Activated naive CD4-positive, alpha-beta T cell treated with anti-CD3 and anti-CD28 coated beads, Interleukin-2, amount 50 U/mL, for 16 hours (primary cell): ENCODE measurements at regions not wholly inside any gene's neighbourhood (a gene's known extent, or its start where the extent isn't known, plus 50 kb on each side); places are given as distances from the start of the nearest gene placed in this dataset.

Source experiments
- DNase-seq: peaks from one replicate; pipeline ENCODE4 v3.0.0-alpha.2; 2020

GRCh38 chr1:83718338-83718737 lies 280.6 kb downstream of the TTLL7 start:
- DNase-seq = no peak

- no peak for DNase-seq
Observed at GRCh38 chr1:83717785-83718184, 281.1 kb downstream of the TTLL7 start.

DNA sequence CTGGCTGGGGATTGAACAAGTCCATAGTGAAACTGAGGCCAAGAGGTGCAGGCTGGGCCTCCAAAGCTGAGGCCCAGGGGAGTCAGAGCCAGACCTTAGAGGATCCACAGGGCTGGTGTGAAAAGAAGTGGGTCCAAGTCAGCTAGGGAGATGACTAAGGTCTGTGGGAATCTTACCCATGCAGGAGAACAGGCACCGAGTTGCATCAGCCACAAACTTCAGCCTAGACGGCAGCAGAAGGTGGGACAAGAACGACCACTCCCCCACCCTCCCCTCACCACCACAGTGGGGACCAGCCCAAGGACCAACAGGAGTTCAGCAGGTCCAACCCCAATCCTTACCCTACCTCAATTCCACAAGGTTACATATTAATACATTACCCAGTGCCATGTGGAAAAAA lies 282.3 kb downstream of the TTLL7 start:
- DNase-seq = no peak

GRCh38 chr1:83715550-83715949 lies 283.4 kb downstream of the TTLL7 start:
- DNase-seq = no peak

DNA sequence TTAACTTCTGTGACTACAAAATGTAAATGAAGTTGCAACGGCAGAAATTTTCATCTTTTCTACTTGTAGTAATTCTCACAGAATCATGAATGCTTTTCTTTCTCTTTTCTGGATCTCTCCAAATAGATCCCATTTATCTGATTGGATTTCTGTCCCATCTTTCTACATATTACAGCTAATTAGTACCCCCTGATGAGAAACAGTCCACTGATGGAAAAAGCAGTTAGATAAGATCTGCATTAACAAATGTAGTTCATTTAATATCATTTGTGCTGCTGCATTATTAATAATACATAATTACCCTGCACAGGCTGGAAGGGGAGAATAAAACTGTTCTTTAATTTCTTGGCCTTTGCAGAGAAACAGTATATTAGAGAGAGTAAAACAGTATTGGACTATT lies 289.3 kb downstream of the TTLL7 start:
- no peak for DNase-seq

DNA sequence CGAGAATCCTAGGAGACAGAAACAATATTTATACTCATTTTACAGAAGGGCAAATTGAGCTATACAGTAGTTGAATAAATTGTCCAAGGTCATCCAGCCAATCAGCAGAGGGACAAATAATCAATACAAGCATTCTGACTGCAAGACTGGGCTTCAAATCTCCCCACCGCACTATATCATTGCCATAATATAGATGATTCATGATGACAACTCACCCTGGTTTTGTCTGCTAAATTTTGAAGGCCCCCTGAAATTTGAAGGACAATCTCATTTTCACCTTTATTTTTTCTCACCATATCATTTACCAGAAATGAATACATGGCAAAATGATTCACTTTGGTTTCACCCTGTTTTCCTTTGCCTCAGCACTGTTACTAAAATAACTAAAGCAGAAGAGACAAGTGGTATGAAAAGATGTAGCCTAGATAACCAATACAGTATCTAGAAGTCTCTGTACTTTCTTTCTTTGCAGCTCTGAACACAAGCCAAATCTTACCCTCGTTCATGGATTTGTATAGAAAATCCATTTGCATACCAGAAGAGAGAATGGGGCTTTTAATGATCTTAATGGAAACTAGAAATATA lies 292.5 kb downstream of the TTLL7 start:
- DNase-seq = no peak

- DNase-seq = no peak
Observed at GRCh38 chr1:83705091-83705490, 293.8 kb downstream of the TTLL7 start.

- DNase-seq = no peak
Observed at GRCh38 chr1:83704350-83704749, 294.6 kb downstream of the TTLL7 start.

DNA sequence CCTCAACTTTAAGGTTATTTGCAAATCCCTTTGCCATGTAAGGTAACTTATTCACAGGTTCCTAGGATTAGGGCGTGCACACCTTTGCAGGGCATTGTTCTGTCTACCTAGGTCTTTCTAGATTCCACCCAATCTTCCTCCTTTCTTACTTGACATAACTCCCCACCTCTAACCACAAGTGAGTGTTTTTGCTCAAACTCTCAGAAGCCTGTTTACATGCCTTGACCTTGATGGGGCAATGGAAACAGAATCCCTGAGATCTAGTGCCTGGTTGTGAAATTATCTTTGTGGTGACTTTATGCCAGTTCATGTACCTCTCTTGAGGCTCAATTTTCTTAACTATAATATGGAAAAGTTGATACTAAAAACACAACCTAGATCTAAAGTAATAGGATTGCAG lies 296.6 kb downstream of the TTLL7 start:
- DNase-seq = no peak

DNA sequence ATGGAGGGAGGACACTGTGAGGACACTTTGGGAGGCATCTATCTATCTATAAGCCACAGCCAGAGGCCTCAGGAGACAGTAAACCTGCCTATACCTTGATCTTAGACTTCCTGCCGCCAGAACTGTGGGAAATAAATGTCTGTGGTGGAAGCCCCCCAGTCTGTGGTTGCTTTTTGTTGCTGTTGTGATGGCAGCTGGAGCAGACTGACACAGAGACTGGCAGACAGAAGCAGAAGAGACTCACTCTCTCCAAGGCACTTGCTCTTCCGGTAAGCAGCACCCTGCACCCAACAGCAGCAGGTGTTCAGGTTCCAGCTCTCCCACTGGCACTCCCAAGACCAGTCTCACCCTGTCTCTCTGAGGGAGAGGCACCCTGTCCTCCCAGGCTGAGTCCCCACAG lies 297.6 kb downstream of the TTLL7 start:
- no peak for DNase-seq

DNA sequence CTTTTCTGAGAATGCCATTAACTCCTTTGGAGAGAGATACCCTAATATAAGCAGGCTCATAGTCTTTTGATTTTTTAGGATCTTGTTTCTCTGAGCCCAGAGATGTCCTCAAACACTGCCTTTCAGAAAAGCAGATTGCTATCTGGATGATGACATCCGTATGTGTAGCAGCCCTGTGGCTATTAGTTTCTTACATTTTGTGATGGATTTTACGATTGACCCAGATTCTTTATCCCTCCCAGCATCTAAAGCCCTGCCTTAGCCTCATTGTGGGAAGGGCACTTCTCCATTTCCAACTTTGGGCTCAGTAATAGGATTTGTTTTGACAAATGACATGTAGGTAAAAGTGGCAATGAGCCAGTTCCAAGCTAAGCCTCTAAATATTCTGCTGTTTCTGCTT lies 300.3 kb downstream of the TTLL7 start:
- no peak for DNase-seq

DNA sequence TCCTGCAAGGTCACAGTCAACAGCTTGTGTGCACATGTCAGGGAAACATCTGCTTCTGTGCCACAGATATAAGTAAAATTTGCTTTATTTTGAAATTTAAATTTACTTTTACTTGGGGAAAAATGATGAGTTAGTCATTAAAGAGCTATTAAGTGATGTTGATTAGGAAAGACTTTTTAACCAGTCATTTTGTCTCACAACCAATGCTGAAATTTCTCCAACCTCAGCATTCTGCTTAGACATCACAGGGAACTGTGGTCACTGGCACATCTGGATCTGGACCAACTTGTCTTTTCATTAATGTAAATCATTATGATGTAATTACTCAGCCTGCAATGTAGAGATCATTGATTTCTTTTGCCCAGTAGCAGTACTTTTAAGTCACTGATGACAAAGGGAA lies 301.0 kb downstream of the TTLL7 start:
- DNase-seq = no peak

- no peak for DNase-seq
Observed at GRCh38 chr1:83697220-83697619, 301.7 kb downstream of the TTLL7 start.

GRCh38 chr1:83694449-83694848 lies 304.5 kb downstream of the TTLL7 start:
- DNase-seq = no peak

DNA sequence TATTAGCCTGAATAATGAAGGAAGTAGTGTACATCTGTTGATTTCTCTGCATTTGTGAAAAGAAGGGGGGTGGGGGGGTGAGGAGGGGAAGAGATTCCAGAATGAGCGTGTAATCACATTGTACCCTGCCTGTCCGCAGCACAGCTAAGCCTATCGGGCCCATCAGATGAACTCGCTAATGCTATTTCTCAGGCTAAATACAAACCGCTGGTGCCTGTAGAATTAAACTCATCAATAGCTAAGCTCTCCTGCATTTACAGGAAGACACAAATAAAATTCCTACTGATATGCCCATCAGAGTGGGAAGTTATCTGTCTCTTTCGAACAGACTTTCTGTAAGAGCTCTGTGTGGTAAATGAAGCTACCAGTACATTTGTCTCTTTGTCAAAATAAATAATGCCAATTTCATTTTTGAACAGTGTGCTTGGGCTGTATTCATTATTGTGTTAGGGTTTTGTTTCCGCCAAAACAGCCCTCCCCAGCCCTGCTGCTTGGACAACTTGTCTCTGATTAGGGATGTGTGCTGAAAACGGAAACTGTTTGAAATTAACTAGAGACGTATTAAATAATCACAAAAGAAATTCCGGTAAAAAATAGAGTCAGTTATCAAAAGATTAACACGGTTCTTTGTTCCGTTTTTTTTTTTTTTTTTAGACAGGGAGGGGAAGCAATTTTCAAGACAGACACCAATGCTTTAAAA lies 305.4 kb downstream of the TTLL7 start:
- no peak for DNase-seq

DNA sequence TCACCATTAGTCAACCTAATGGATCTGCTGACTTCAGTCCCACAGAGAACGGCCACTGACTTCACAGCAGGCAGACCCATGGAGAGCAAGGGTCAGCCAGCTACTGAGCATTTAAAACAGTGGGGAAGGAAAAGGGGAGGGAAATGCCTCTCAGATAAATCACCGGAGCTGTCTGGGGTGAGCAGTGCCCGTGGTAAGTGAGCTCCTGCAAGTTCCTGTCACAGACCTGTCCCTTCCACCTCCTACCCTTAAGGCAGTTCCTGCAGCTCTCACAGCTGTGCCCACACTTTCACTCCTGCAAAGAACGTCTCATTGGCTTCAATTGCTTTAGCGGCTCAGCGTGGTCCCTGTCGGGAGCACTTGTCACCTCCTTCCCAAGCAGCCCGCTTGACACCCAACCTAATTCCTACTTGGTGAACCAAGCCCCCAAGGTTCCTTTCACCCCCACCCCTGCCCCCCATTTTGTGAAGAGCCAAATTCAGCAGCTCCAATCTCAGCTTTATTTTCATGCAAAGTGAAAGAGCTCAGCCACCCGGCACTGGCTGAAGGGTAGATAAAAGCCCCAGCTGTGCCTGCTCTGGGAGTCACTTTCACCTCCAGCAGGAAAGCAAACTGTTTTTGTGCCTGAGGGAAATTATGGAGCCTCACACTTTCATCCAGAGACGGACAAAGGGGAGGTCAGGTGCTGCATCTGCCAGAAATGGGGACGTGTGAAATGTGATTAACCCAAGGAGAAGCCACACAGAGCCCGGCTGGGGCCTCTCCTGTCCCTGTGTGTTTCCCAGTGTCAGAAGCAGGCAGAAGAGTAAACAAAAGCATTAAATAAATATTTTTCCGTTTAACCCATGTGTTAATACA lies 306.2 kb downstream of the TTLL7 start:
- DNase-seq = no peak

GRCh38 chr1:83691953-83692500 lies 306.9 kb downstream of the TTLL7 start:
- DNase-seq = no peak

GRCh38 chr1:83689921-83690868 lies 308.7 kb downstream of the TTLL7 start:
- no peak for DNase-seq

DNA sequence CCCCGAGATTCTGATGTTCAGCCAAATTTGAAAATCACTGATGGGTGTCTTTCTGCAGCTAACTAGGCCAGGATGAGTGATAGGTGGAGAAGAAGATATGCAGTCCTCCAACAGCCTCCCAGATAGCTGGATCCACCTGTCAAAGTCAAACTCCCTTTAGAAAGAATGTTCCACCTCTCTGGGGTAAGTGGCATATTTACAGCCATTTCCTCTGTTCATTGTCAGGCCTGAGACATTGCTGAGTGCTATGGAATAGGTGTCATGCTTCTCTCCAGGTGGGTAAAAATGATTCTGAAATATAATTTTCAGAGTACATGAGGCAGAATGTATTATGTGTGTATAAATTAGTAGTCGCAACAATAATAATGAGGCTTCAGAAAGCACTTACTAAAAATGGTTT lies 316.8 kb downstream of the TTLL7 start:
- DNase-seq = no peak

- no peak for DNase-seq
Observed at GRCh38 chr1:83676106-83676505, 322.8 kb downstream of the TTLL7 start.

GRCh38 chr1:83673312-83673711 lies 325.6 kb downstream of the TTLL7 start:
- no peak for DNase-seq

DNA sequence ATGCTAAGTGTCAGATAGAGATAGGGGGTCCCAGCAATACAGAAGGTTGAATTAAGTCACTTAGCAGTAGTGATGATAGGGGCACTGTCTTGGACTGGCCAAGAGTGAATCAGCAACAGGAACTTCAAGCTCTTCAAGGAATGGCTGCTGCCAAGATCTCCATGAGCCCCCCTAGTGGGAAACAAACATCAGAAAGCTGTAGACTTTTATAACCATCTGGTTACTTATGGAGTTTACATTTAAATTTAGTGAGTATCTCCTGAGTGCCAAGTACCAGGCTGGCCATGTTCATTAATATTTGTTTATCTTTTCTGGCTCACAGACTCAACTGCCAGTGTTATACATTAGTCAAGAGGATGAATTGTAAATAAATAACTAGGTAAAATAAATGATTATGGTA lies 327.3 kb downstream of the TTLL7 start:
- DNase-seq = no peak
